ENCODE measurements at regions not wholly inside any gene's neighbourhood (a gene's known extent, or its start where the extent isn't known, plus 50 kb on each side); places are given as distances from the start of the nearest gene placed in this dataset.
A peak's percentile ranks its signal among the peaks of the same experiment; 100 is the strongest.

DNA sequence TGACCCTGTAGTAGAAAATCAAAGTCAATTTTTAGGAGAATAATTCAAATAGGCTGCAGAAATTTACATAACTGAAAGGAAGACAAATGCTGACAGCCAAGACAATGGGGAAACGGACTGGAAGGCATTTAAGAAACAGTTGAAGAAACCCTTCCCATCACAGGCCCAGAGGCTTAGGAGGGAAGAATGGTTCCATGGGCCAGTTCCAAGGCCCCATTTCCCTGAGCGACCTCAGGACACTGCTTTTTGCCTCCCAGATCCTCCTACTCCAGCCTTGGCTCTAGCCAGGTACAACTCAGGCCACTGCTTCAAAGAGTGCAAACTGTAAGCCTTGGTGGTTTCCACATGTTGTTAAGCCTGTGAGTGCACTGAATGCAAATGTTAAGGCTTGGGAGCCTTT, 184.1 kb upstream of the SGCD start:
- Histone ChIP-seq H4K5ac (ENCODE audit: low read depth, low read length) (no peak overlapping the region), H3K4ac (ENCODE audit: low read depth, low read length) (no peak overlapping the region), H2AK5ac (ENCODE audit: low read depth, low read length) (no peak overlapping the region), H2AFZ (replicated peaks; ENCODE audit: low read length, poor library complexity) (no peak overlapping the region), H4K20me1 (ENCODE audit: insufficient read depth, low read length) (no peaks in the 10 kb centered on the region), H3K14ac (replicated peaks; ENCODE audit: low read depth, low read length) (no peak overlapping the region), H2AK9ac (replicated peaks; ENCODE audit: low read depth, low read length, poor library complexity) (no peak overlapping the region), H3K4me1 (ENCODE audit: control insufficient read depth, insufficient read depth, low read length) (no peaks in the 10 kb centered on the region), H3K79me1 (ENCODE audit: low read depth in 1 of 2, low read length in 2 of 2) (no peaks in the 10 kb centered on the region), H3K23ac (ENCODE audit: low read depth, low read length) (no peak overlapping the region), H3K4me3 (ENCODE audit: insufficient read depth, low read depth, low read length) (no peak overlapping the region), H3K27ac (ENCODE audit: insufficient read depth, low read length) (no peak overlapping the region), H3K36me3 (ENCODE audit: control insufficient read depth, insufficient read depth, low read length) (no peaks in the 10 kb centered on the region), H2BK5ac (ENCODE audit: low read depth, low read length, poor library complexity, severe bottlenecking) (no peak overlapping the region), H3K18ac (ENCODE audit: low read depth, low read length) (no peak overlapping the region), H3K9me3 (ENCODE audit: control insufficient read depth, insufficient read depth, low read length) (peaks cover 8% of the 10 kb centered on the region), H4K91ac (ENCODE audit: insufficient read depth, low read depth, low read length) (no peak overlapping the region), H4K8ac (ENCODE audit: low read depth in 2 of 2, low read length in 2 of 2) (no peak overlapping the region), H2BK20ac (ENCODE audit: low read depth, low read length) (peak overlapping the region; percentile 18; the same call in 1 of the 2 replicates), H3K4me2 (ENCODE audit: low read depth, low read length) (no peak overlapping the region), H2BK120ac (ENCODE audit: low read depth, low read length) (no peak overlapping the region), H3K27me3 (ENCODE audit: control insufficient read depth, insufficient read depth, low read length) (no peaks in the 10 kb centered on the region), H2BK15ac (ENCODE audit: low read depth, low read length) (0 out of 3 replicates have a peak overlapping the region, but pooled peaks have one; percentile 6), H3K56ac (ENCODE audit: extremely low read depth, insufficient read depth, low read length) (no peak overlapping the region), H3K9ac (ENCODE audit: low read depth, low read length) (no peak overlapping the region), H3K9me1 (ENCODE audit: insufficient read depth, low read length) (no peaks in the 10 kb centered on the region)
- ATAC-seq (ENCODE audit: low read depth) (no peak), DNase-seq (no peak)
- intact Hi-C loops (cut with micrococcal nuclease) = no loop called here
- in situ Hi-C loops (cut with MboI; ENCODE audit: low sequenced_read_pairs) = no loop called here
- dilution Hi-C loops (cut with HindIII; ENCODE audit: low sequenced_read_pairs, unreplicated experiment) = no loop called here
- ChIA-PET POLR2A (ENCODE audit: unreplicated experiment) (no interaction called here), CTCF (no interaction called here)
- TF ChIP-seq CEBPB (IDR thresholded peaks at IDR 0.05; ENCODE audit: low read depth, low read length) (no peak), RAD21 (IDR thresholded peaks at IDR 0.05; ENCODE audit: low read length) (no peak), FOS (IDR thresholded peaks at IDR 0.05; ENCODE audit: low read depth, low read length) (no peak), SMC3 (IDR thresholded peaks at IDR 0.05; ENCODE audit: low read depth, low read length) (no peak)
- TF ChIP-seq, protein P1, sequence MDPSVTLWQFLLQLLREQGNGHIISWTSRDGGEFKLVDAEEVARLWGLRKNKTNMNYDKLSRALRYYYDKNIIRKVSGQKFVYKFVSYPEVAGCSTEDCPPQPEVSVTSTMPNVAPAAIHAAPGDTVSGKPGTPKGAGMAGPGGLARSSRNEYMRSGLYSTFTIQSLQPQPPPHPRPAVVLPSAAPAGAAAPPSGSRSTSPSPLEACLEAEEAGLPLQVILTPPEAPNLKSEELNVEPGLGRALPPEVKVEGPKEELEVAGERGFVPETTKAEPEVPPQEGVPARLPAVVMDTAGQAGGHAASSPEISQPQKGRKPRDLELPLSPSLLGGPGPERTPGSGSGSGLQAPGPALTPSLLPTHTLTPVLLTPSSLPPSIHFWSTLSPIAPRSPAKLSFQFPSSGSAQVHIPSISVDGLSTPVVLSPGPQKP (IDR thresholded peaks at IDR 0.05; ENCODE audit: borderline replicate concordance, low read depth, low read length) = no peak
- WGBS, 2 experiments (ENCODE audit: extremely low coverage in 2 of 2, insufficient read length in 1 of 2) = no CpG with 5 or more reads among the region's 2 CpGs
- no TSS peak for BruUV-seq (replicated peaks)
